H1 (cell line): ENCODE measurements at regions not wholly inside any gene's neighbourhood (a gene's known extent, or its start where the extent isn't known, plus 50 kb on each side); places are given as distances from the start of the nearest gene placed in this dataset.

Source experiments
- CTCF ChIA-PET: fragments of 300-600 bp; sonication (Branson Sonifier 250); formaldehyde crosslinking; loops from one replicate; lab custom pipeline; 2021; ENCODE audit not compliant: partially characterized antibody; lab: Charles Lee
- POLR2A ChIA-PET: fragments of 300-600 bp; sonication (Branson Sonifier 250); formaldehyde crosslinking; loops from one replicate; lab custom pipeline; 2021; ENCODE audit warnings: inconsistent platforms; ENCODE audit not compliant: partially characterized antibody; lab: Charles Lee
- DNase-seq, 2 experiments: peaks; one replicate each; pipeline versions ENCODE4 v3.0.0 to v3.0.0-alpha.2; 2010 to 2022; ENCODE audit warnings: low spot score in 2 of 2, low read depth in 1 of 2, mixed read lengths in 1 of 2
- FAIRE-seq: peaks from 2 replicates; lab custom pipeline; 2011; peaks lifted over from hg19 to GRCh38; lab: Jason Lieb, UNC
- H2AFZ ChIP-seq: 2 replicates; pipeline ENCODE4 v1.8.1; 2012; ENCODE audit warnings: low read length, inconsistent platforms
- H2AK5ac ChIP-seq: 2 replicates; pipeline ENCODE4 v1.6.1; 2013; ENCODE audit warnings: low read depth, low read length
- H2BK120ac ChIP-seq: replicated peaks from 2 replicates; pipeline ENCODE3; 2013; ENCODE audit warnings: low read depth, low read length, inconsistent platforms
- H2BK12ac ChIP-seq: 2 replicates; pipeline ENCODE4 v1.6.1; 2013; ENCODE audit warnings: low read depth, low read length
- H2BK15ac ChIP-seq: 2 replicates; pipeline ENCODE4 v1.6.1; 2013; ENCODE audit warnings: low read length
- H2BK20ac ChIP-seq: 2 replicates; pipeline ENCODE4 v1.6.1; 2013; ENCODE audit warnings: low read length
- H2BK5ac ChIP-seq: 2 replicates; pipeline ENCODE4 v1.6.1; 2013; ENCODE audit warnings: low read depth, low read length
- H3K14ac ChIP-seq: 2 replicates; pipeline ENCODE4 v1.6.1; 2013; ENCODE audit warnings: inconsistent platforms; ENCODE audit not compliant: insufficient read length
- H3K18ac ChIP-seq: 2 replicates; pipeline ENCODE4 v1.6.1; 2013; ENCODE audit warnings: low read length; ENCODE audit errors: extremely low read depth
- H3K23ac ChIP-seq: 2 replicates; pipeline ENCODE4 v1.6.1; 2013; ENCODE audit warnings: inconsistent platforms; ENCODE audit not compliant: insufficient read length
- H3K23me2 ChIP-seq: 2 replicates; pipeline ENCODE4 v1.6.1; 2013; ENCODE audit warnings: low read depth, low read length
- H3K27ac ChIP-seq: 2 replicates; pipeline ENCODE4 v1.6.1; 2011; ENCODE audit warnings: low read depth, low read length, inconsistent platforms
- H3K27me3 ChIP-seq, 4 experiments: replicated peaks in 1 of 4; 1 replicate in 1 of 4; 2 replicates in 3 of 4; pipeline versions ENCODE4 v1.6.1 to v1.8.1; 2011 to 2013; ENCODE audit warnings: low read length in 3 of 4, mild to moderate bottlenecking in 3 of 4, inconsistent platforms in 2 of 4, mixed read lengths in 2 of 4, moderate library complexity in 1 of 4; ENCODE audit not compliant: control insufficient read depth in 3 of 4, insufficient read depth in 3 of 4; ENCODE audit errors: extremely low read depth in 1 of 4
- H3K36me3 ChIP-seq, 4 experiments: 2 replicates each; pipeline versions ENCODE4 v1.6.1 to v1.8.1; 2011 to 2013; ENCODE audit warnings: mild to moderate bottlenecking in 4 of 4, low read length in 3 of 4, moderate library complexity in 2 of 4, control low read depth in 1 of 4, inconsistent platforms in 1 of 4; ENCODE audit not compliant: insufficient read depth in 4 of 4, control insufficient read depth in 2 of 4
- H3K4ac ChIP-seq: replicated peaks from 2 replicates; pipeline ENCODE3; 2013; ENCODE audit warnings: low read length, low read depth, mixed read lengths, inconsistent platforms; ENCODE audit not compliant: insufficient read length
- H3K4me1 ChIP-seq, 4 experiments: replicated peaks in 1 of 4; 1 replicate in 1 of 4; 2 replicates in 3 of 4; pipeline versions ENCODE4 v1.6.1 to v1.8.1; 2011 to 2013; ENCODE audit warnings: low read length in 3 of 4, inconsistent platforms in 2 of 4, mixed read lengths in 1 of 4; ENCODE audit not compliant: insufficient read depth in 4 of 4, control insufficient read depth in 3 of 4
- H3K4me2 ChIP-seq, 2 experiments: 2 replicates each; pipeline versions ENCODE4 v1.6.1 to v1.8.1; 2011 to 2013; ENCODE audit warnings: low read depth in 2 of 2, low read length in 2 of 2, control low read depth in 1 of 2, inconsistent platforms in 1 of 2, mild to moderate bottlenecking in 1 of 2; ENCODE audit not compliant: insufficient read depth in 1 of 2
- H3K4me3 ChIP-seq, 4 experiments: fragments of 200-600, 300-600 bp in 1 of 4; sonication (generic), shearing (Covaris generic), sonication (Bioruptor Twin) in 1 of 4; 2 replicates each; pipeline versions ENCODE4 v1.5.1 to v1.8.1; 2011 to 2016; ENCODE audit warnings: low read length in 4 of 4, low read depth in 3 of 4, control low read depth in 2 of 4, inconsistent platforms in 2 of 4, mild to moderate bottlenecking in 2 of 4, mixed read lengths in 1 of 4, moderate library complexity in 1 of 4; ENCODE audit not compliant: insufficient read depth in 2 of 4; ENCODE audit errors: extremely low read depth in 1 of 4
- H3K56ac ChIP-seq: replicated peaks from 2 replicates; pipeline ENCODE3; 2013; ENCODE audit warnings: low read depth, mild to moderate bottlenecking, mixed read lengths, low read length, inconsistent platforms; ENCODE audit not compliant: insufficient read length
- H3K79me1 ChIP-seq: 2 replicates; pipeline ENCODE4 v1.6.1; 2013; ENCODE audit warnings: low read depth, low read length, control low read depth
- H3K79me2 ChIP-seq, 2 experiments: 2 replicates each; pipeline versions ENCODE4 v1.6.1 to v1.8.1; 2012 to 2013; ENCODE audit warnings: low read length in 2 of 2, mild to moderate bottlenecking in 2 of 2, inconsistent platforms in 1 of 2; ENCODE audit not compliant: insufficient read depth in 2 of 2, control insufficient read depth in 1 of 2
- H3K9ac ChIP-seq, 4 experiments: replicated peaks in 1 of 4; 1 replicate in 1 of 4; 2 replicates in 3 of 4; pipeline versions ENCODE4 v1.6.1 to v1.8.1; 2011 to 2013; ENCODE audit warnings: low read depth in 3 of 4, low read length in 3 of 4, control low read depth in 2 of 4, mild to moderate bottlenecking in 2 of 4, moderate library complexity in 2 of 4, inconsistent platforms in 1 of 4; ENCODE audit errors: extremely low read depth in 1 of 4
- H3K9me3 ChIP-seq, 2 experiments: 2 replicates each; pipeline versions ENCODE4 v1.6.1 to v1.8.1; 2012 to 2013; ENCODE audit warnings: mild to moderate bottlenecking in 2 of 2, moderate library complexity in 2 of 2, control low read depth in 1 of 2, inconsistent platforms in 1 of 2, low read depth in 1 of 2, low read length in 1 of 2, mixed read lengths in 1 of 2; ENCODE audit not compliant: insufficient read depth in 2 of 2
- H4K20me1 ChIP-seq, 2 experiments: replicated peaks in 1 of 2; 2 replicates each; pipeline versions ENCODE3 to v1.8.1; 2011 to 2013; ENCODE audit warnings: inconsistent platforms in 2 of 2, low read length in 2 of 2, mild to moderate bottlenecking in 1 of 2; ENCODE audit not compliant: insufficient read depth in 2 of 2, control insufficient read depth in 1 of 2
- H4K5ac ChIP-seq: 2 replicates; pipeline ENCODE4 v1.6.1; 2013; ENCODE audit warnings: low read length, low read depth, mixed read lengths, inconsistent platforms; ENCODE audit not compliant: insufficient read length
- H4K8ac ChIP-seq: 2 replicates; pipeline ENCODE4 v1.8.0; 2013; ENCODE audit warnings: mild to moderate bottlenecking, moderate library complexity, low read length, inconsistent platforms; ENCODE audit not compliant: insufficient read depth; ENCODE audit errors: extremely low read depth
- H4K91ac ChIP-seq: replicated peaks from 2 replicates; pipeline ENCODE3; 2013; ENCODE audit warnings: low read length, mixed read lengths, inconsistent platforms; ENCODE audit not compliant: insufficient read length
- CHD2 ChIP-seq: IDR thresholded peaks from 2 replicates; pipeline ENCODE4 v1.6.1; 2012; ENCODE audit warnings: low read length, improper control_type of control experiment
- CREB1 ChIP-seq: IDR thresholded peaks from 2 replicates; pipeline ENCODE4 v1.6.1; 2012; ENCODE audit warnings: inconsistent platforms
- EGR1 ChIP-seq: IDR thresholded peaks from 2 replicates; pipeline ENCODE4 v1.6.1; 2011; ENCODE audit warnings: low read depth, low read length, borderline replicate concordance
- EZH2 ChIP-seq: fragments of 200-600 bp; sonication (generic); IDR thresholded peaks from 2 replicates; pipeline ENCODE4 v1.7.1; 2012; ENCODE audit warnings: low read depth, mild to moderate bottlenecking, moderate library complexity, low read length, inconsistent platforms; ENCODE audit not compliant: severe bottlenecking
- MAX ChIP-seq: IDR thresholded peaks from 2 replicates; pipeline ENCODE4 v1.6.1; 2012; ENCODE audit warnings: inconsistent platforms
- POLR2A ChIP-seq, 2 experiments: IDR thresholded peaks; 1 replicate in 1 of 2; 2 replicates in 1 of 2; pipeline ENCODE4 v1.6.1; 2011; ENCODE audit warnings: low read depth in 2 of 2, low read length in 2 of 2, mild to moderate bottlenecking in 2 of 2; ENCODE audit errors: control extremely low read depth in 1 of 2
- POLR2AphosphoS5 ChIP-seq: IDR thresholded peaks from 2 replicates; pipeline ENCODE4 v1.6.1; 2011; ENCODE audit warnings: low read depth, low read length
- RFX5 ChIP-seq: IDR thresholded peaks from 2 replicates; pipeline ENCODE4 v1.6.1; 2011; ENCODE audit warnings: low read depth, low read length, improper control_type of control experiment, borderline replicate concordance
- SAP30 ChIP-seq: fragments of 300-600 bp; sonication (generic); IDR thresholded peaks from 2 replicates; pipeline ENCODE4 v1.7.1; 2012; ENCODE audit warnings: low read length, moderate library complexity, mild to moderate bottlenecking, inconsistent platforms; ENCODE audit not compliant: insufficient read depth, insufficient replicate concordance
- SIN3A ChIP-seq, 2 experiments: IDR thresholded peaks in 1 of 2; conservative IDR thresholded peaks in 1 of 2; 2 replicates each; pipeline ENCODE4 v1.6.1; 2011 to 2012; ENCODE audit warnings: low read length in 2 of 2, improper control_type of control experiment in 1 of 2, low read depth in 1 of 2, mild to moderate bottlenecking in 1 of 2
- SRF ChIP-seq: IDR thresholded peaks from 2 replicates; pipeline ENCODE4 v1.6.1; 2011; ENCODE audit warnings: mild to moderate bottlenecking, low read depth, low read length, moderate library complexity
- TAF1 ChIP-seq: IDR thresholded peaks from 2 replicates; pipeline ENCODE4 v1.6.1; 2011; ENCODE audit warnings: mild to moderate bottlenecking, low read depth, low read length
- TAF7 ChIP-seq: optimal IDR thresholded peaks from 2 replicates; pipeline ENCODE3; 2011; ENCODE audit warnings: low read depth, mild to moderate bottlenecking, inconsistent platforms, low read length, moderate library complexity, borderline replicate concordance
- WGBS, 2 experiments: shearing (Covaris generic) in 1 of 2; methylation state at CpG; one replicate each; pipeline versions ENCODE4 v1.1.6 to v1.1.7; 2013 to 2015; ENCODE audit warnings: low lambda C conversion rate in 2 of 2, mixed read lengths in 2 of 2, inconsistent platforms in 1 of 2, low coverage in 1 of 2, missing lambda C conversion rate in 1 of 2; ENCODE audit not compliant: insufficient replicate concordance in 2 of 2, insufficient coverage in 1 of 2, insufficient read length in 1 of 2; ENCODE audit errors: extremely low coverage in 1 of 2, missing lambda C conversion rate in 1 of 2; 5-methylcytosine and 5-hydroxymethylcytosine counted together

GRCh38 chr16:54632322-54633220 is 298.1 kb upstream of the IRX5 start:
- H2BK20ac ChIP-seq: no peak overlapping the region
- H3K4me1 ChIP-seq: no peaks in the 10 kb centered on the region
- H3K4me2 ChIP-seq: no peak overlapping the region
- TF ChIP-seq SIN3A (conservative IDR thresholded peaks at IDR 0.05 in 1 of 2, IDR thresholded peaks at IDR 0.05 in 1 of 2; ENCODE audit: low read depth in 1 of 2, low read length in 2 of 2) (no peak), EZH2 (no peak), EGR1 (no peak), TAF1 (no peak), TAF7 (no peak), POLR2AphosphoS5 (no peak), MAX (no peak), SRF (no peak), CHD2 (no peak), RFX5 (no peak), SAP30 (no peak), POLR2A (IDR thresholded peaks at IDR 0.05; ENCODE audit: control extremely low read depth in 1 of 2, low read depth in 2 of 2, low read length in 2 of 2) (no peak), CREB1 (no peak)

More at GRCh38 chr16:54632322-54633220, 298.1 kb upstream of the IRX5 start:
- no peak overlapping the region for H2BK12ac ChIP-seq
- H3K4ac ChIP-seq: no peak overlapping the region
- H3K18ac ChIP-seq: no peak overlapping the region
- DNase-seq (no peak), FAIRE-seq (no peak)
- H4K8ac ChIP-seq: no peak overlapping the region; the same call in 1 of the 2 replicates
- no peaks in the 10 kb centered on the region for H3K79me2 ChIP-seq
- no peaks in the 10 kb centered on the region for H4K20me1 ChIP-seq
- H3K23ac ChIP-seq: no peak overlapping the region
- H3K9ac ChIP-seq: no peak overlapping the region
- no peak overlapping the region for H2BK15ac ChIP-seq
- no peak overlapping the region for H3K56ac ChIP-seq
- no peak overlapping the region for H2AK5ac ChIP-seq
- ChIA-PET POLR2A (no interaction called here), CTCF (interaction anchor here (0.6 to 2.0 kb wide), 6 partner anchors 24 to 305 kb away, joined by 3 to 5 read pairs (median 4); no protein-coding TSS in a partner anchor)
- no peaks in the 10 kb centered on the region for H3K23me2 ChIP-seq
- H3K79me1 ChIP-seq: no peaks in the 10 kb centered on the region
- 91% methylated on average over 13 of the region's 13 CpGs; no CpG with 5 or more reads in 1 of the 2 experiments for WGBS, 2 experiments
- no peak overlapping the region for H3K4me3 ChIP-seq
- no peaks in the 10 kb centered on the region for H3K36me3 ChIP-seq
- no peak overlapping the region for H3K14ac ChIP-seq
- H3K27me3 ChIP-seq: peaks cover 0 to 4% (median 0%) of the 10 kb centered on the region in 4 experiments; a peak in 3 of 7 replicates
- H3K27ac ChIP-seq: no peak overlapping the region
- H2BK120ac ChIP-seq: no peak overlapping the region
- H4K5ac ChIP-seq: no peak overlapping the region
- H2BK5ac ChIP-seq: no peak overlapping the region
- H4K91ac ChIP-seq: no peak overlapping the region
- H2AFZ ChIP-seq: no peak overlapping the region
- H3K9me3 ChIP-seq: no peaks in the 10 kb centered on the region
